ENCODE measurements at regions not wholly inside any gene's neighbourhood (a gene's known extent, or its start where the extent isn't known, plus 50 kb on each side); places are given as distances from the start of the nearest gene placed in this dataset.

DNA sequence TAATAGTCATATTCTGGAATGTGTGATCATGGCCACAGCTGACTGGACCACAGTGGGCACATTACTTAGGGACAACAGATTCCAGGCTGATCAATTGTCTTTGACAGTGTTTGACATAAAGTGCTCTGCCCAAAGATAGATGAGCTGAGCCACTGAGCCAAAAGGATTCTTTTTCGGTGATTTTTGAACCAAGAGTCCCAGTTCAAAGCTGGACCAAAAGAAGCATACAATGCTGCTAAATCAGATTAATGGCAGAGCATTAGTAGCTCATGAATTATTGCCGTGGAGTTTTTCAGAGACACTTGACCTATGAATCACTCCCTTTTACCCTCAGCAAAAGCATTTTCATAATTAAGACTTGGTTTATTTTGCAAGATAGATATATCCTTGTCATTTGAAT is 160.6 kb downstream of the IZUMO3 start:
- Histone ChIP-seq H3K4me1 (ENCODE audit: control insufficient read depth, insufficient read depth, low read length) (no peaks in the 10 kb centered on the region), H3K4me3 (ENCODE audit: low read depth, low read length) (no peak overlapping the region), H3K36me3 (ENCODE audit: control insufficient read depth in 2 of 2, insufficient read depth in 1 of 2, low read length in 2 of 2) (no peaks in the 10 kb centered on the region), H3K9me3 (ENCODE audit: control insufficient read depth, insufficient read depth, low read depth, low read length) (no peaks in the 10 kb centered on the region), H3K27ac (ENCODE audit: extremely low read depth, low read depth, low read length) (no peak overlapping the region)
- TF ChIP-seq, protein P1, sequence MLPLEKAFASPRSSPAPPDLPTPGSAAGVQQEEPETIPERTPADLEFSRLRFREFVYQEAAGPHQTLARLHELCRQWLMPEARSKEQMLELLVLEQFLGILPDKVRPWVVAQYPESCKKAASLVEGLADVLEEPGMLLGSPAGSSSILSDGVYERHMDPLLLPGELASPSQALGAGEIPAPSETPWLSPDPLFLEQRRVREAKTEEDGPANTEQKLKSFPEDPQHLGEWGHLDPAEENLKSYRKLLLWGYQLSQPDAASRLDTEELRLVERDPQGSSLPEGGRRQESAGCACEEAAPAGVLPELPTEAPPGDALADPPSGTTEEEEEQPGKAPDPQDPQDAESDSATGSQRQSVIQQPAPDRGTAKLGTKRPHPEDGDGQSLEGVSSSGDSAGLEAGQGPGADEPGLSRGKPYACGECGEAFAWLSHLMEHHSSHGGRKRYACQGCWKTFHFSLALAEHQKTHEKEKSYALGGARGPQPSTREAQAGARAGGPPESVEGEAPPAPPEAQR (tag by site-specific recombination; IDR thresholded peaks at IDR 0.05), result no peak
- TF ChIP-seq ZBTB17 (tag by site-specific recombination; IDR thresholded peaks at IDR 0.05), result no peak
- TF ChIP-seq ZNF221 (tag by site-specific recombination; IDR thresholded peaks at IDR 0.05; ENCODE audit: borderline replicate concordance), result no peak
- no peak for TF ChIP-seq ZNF548 (tag by site-specific recombination; IDR thresholded peaks at IDR 0.05)
- TF ChIP-seq ZNF391 (tag by site-specific recombination; IDR thresholded peaks at IDR 0.05; ENCODE audit: borderline replicate concordance, low read depth), result no peak
- no peak for TF ChIP-seq ZNF830 (tag by site-specific recombination; IDR thresholded peaks at IDR 0.05; ENCODE audit: low read depth)
- TF ChIP-seq ZNF133 (tag by site-specific recombination; IDR thresholded peaks at IDR 0.05), result no peak
- TF ChIP-seq ZNF585B (tag by site-specific recombination; IDR thresholded peaks at IDR 0.05), result no peak
- no peak for TF ChIP-seq ZNF626 (tag by site-specific recombination; IDR thresholded peaks at IDR 0.05)
- TF ChIP-seq OVOL3 (tag by site-specific recombination; IDR thresholded peaks at IDR 0.05), result no peak
- no peak for TF ChIP-seq ZNF366 (tag by site-specific recombination; conservative IDR thresholded peaks at IDR 0.05)
- TF ChIP-seq ZNF600 (tag by site-specific recombination; IDR thresholded peaks at IDR 0.05), result no peak
- no peak for TF ChIP-seq ZBTB7A (tag by site-specific recombination; IDR thresholded peaks at IDR 0.05; ENCODE audit: low read depth)
- TF ChIP-seq ZNF677 (tag by site-specific recombination; IDR thresholded peaks at IDR 0.05), result no peak
- TF ChIP-seq MZF1 (tag by site-specific recombination; IDR thresholded peaks at IDR 0.05; ENCODE audit: borderline replicate concordance), result no peak
- TF ChIP-seq ZNF114 (tag by site-specific recombination; IDR thresholded peaks at IDR 0.05), result no peak
- no peak for TF ChIP-seq ZNF292 (tag by site-specific recombination; IDR thresholded peaks at IDR 0.05; ENCODE audit: borderline replicate concordance, low read depth)
- TF ChIP-seq, protein P2, sequence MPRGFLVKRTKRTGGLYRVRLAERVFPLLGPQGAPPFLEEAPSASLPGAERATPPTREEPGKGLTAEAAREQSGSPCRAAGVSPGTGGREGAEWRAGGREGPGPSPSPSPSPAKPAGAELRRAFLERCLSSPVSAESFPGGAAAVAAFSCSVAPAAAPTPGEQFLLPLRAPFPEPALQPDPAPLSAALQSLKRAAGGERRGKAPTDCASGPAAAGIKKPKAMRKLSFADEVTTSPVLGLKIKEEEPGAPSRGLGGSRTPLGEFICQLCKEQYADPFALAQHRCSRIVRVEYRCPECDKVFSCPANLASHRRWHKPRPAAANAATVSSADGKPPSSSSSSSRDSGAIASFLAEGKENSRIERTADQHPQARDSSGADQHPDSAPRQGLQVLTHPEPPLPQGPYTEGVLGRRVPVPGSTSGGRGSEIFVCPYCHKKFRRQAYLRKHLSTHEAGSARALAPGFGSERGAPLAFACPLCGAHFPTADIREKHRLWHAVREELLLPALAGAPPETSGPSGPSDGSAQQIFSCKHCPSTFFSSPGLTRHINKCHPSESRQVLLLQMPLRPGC (tag by site-specific recombination; IDR thresholded peaks at IDR 0.05), result no peak
- TF ChIP-seq ZNF707 (tag by site-specific recombination; IDR thresholded peaks at IDR 0.05), result no peak
- TF ChIP-seq TCF7L2 (IDR thresholded peaks at IDR 0.05; ENCODE audit: borderline replicate concordance, low read depth, low read length), result no peak
- ChIA-PET CTCF (no interaction called here), POLR2A (no interaction called here)

DNA sequence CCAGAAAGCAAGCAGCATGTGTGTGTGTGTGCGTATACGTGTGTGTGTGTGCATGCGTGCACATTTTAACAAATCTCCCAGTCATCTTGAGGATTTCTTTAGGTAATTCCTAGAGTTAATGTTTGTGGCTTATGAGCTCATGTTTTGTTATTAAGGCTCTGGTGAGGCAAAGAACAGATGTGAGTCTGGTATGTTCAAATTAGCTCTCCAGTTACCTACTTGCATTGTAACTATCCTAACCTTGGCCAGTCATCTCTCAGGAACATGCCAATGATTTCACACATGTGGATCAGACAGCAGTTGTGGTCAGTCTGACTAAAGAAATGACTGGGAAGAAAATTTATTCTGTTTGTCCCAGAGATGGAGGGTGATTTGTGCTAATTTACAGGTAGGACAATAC is 163.1 kb downstream of the IZUMO3 start:
- TF ChIP-seq ZNF561 (tag by site-specific recombination; IDR thresholded peaks at IDR 0.05; ENCODE audit: borderline replicate concordance) (no peak), ZNF155 (tag by site-specific recombination; IDR thresholded peaks at IDR 0.05) (no peak), ZNF501 (tag by site-specific recombination; IDR thresholded peaks at IDR 0.05) (no peak)
- Histone ChIP-seq H3K4me3 (ENCODE audit: low read depth, low read length) (no peak overlapping the region), H3K9me3 (ENCODE audit: control insufficient read depth, insufficient read depth, low read depth, low read length) (no peaks in the 10 kb centered on the region), H3K27ac (ENCODE audit: extremely low read depth, low read depth, low read length) (no peak overlapping the region), H3K36me3 (ENCODE audit: control insufficient read depth in 2 of 2, insufficient read depth in 1 of 2, low read length in 2 of 2) (no peaks in the 10 kb centered on the region), H3K4me1 (ENCODE audit: control insufficient read depth, insufficient read depth, low read length) (no peaks in the 10 kb centered on the region)
- POLR2A ChIA-PET, result no interaction called here
- CTCF ChIA-PET, result interaction anchor here (0.6 kb wide), 1 partner anchor 714 kb away, joined by 5 read pairs; no protein-coding TSS in a partner anchor
